Ovary (tissue), 7 donors: ENCODE measurements at regions not wholly inside any gene's neighbourhood (a gene's known extent, or its start where the extent isn't known, plus 50 kb on each side); places are given as distances from the start of the nearest gene placed in this dataset.

Experiments
- DNase-seq, 5 donors: peaks; one replicate each; pipeline ENCODE4 v3.0.0-alpha.2; 2019 to 2020
- H3K27ac ChIP-seq, 2 donors: fragments of 200-600 bp; one replicate each; pipeline versions ENCODE4 v1.5.1 to v1.8.0; 2019 to 2022
- H3K27me3 ChIP-seq: fragments of 200-600 bp; one replicate; pipeline ENCODE4 v1.8.0; 2022
- H3K36me3 ChIP-seq: fragments of 200-600 bp; sonication (generic); one replicate; pipeline ENCODE4 v1.5.1; 2019
- H3K4me1 ChIP-seq: one replicate; pipeline ENCODE4 v1.8.1; 2013; ENCODE audit warnings: mild to moderate bottlenecking, moderate library complexity; ENCODE audit not compliant: insufficient read depth
- H3K4me3 ChIP-seq: fragments of 200-600 bp; sonication (generic); one replicate; pipeline ENCODE4 v1.5.1; 2017
- H3K9me3 ChIP-seq, 2 donors: fragments of 200-600 bp in 1 of 2; sonication (generic) in 1 of 2; one replicate each; pipeline versions ENCODE4 v1.5.1 to v1.8.1; 2013 to 2019; ENCODE audit warnings: mild to moderate bottlenecking in 1 of 2, moderate library complexity in 1 of 2
- CTCF ChIP-seq, 3 donors: fragments of 450-650 bp in 2 of 3; fragments of 200-600 bp in 1 of 3; IDR thresholded peaks; one replicate each; pipeline versions ENCODE4 v1.5.1 to v1.8.0; 2016 to 2022; ENCODE audit warnings: antibody characterized with exemption in 3 of 3, mild to moderate bottlenecking in 1 of 3
- EP300 ChIP-seq: sonication (generic); formaldehyde crosslinking; IDR thresholded peaks from one replicate; pipeline ENCODE4 v1.6.1; 2017; ENCODE audit warnings: antibody characterized with exemption
- POLR2A ChIP-seq: fragments of 450-650 bp; IDR thresholded peaks from one replicate; pipeline ENCODE4 v1.6.1; 2017; ENCODE audit warnings: antibody characterized with exemption, mild to moderate bottlenecking, moderate library complexity
- WGBS, 3 donors: extraction: QIAGEN DNeasy Blood & Tissue Kit in 1 of 3; methylation state at CpG; one replicate each; pipeline versions ENCODE4 v1.1.5 to v1.1.7; 2013 to 2017; 5-methylcytosine and 5-hydroxymethylcytosine counted together
- intact Hi-C, 4 donors: fragments of 100-400 bp; cut with DNase I; formaldehyde crosslinking; loops; one replicate each; pipeline versions ENCODE4 v1.11.0 to v1.15.1; 2022 to 2023
- donor health status: DM: no; HTN: no; CAD: no; lungs with moderate emphysema.
- donor health status: DM: no; HTN: no; CAD: no.
- donor health status: Bipolar disorder and iron deficiency.
- donor health status: DM: no; HTN: no; CAD: no.
- donor health status: DM: yes; HTN: yes; CAD: no.

GRCh38 chr4:166290426-166290825, 417.4 kb downstream of the TLL1 start:
- TF ChIP-seq CTCF (IDR thresholded peaks at IDR 0.05) (no peak), EP300 (no peak), POLR2A (no peak)
- H3K4me1 ChIP-seq: no peaks in the 10 kb centered on the region
- no peaks in the 10 kb centered on the region for H3K27me3 ChIP-seq
- no peaks in the 10 kb centered on the region for H3K36me3 ChIP-seq
- no peak for DNase-seq
- H3K27ac ChIP-seq: no peak overlapping the region
- WGBS, 3 donors: 61 to 86% (median 72%) methylated on average over 4 of the region's 4 CpGs
- no peaks in the 10 kb centered on the region for H3K9me3 ChIP-seq
- no peak overlapping the region for H3K4me3 ChIP-seq
- intact Hi-C loops: no loop called here

- H3K27ac ChIP-seq: no peak overlapping the region
- H3K9me3 ChIP-seq: no peaks in the 10 kb centered on the region
- no peaks in the 10 kb centered on the region for H3K4me1 ChIP-seq
- no peak for DNase-seq
- no peak for TF ChIP-seq POLR2A
- no peak for TF ChIP-seq CTCF (IDR thresholded peaks at IDR 0.05)
- no peak for TF ChIP-seq EP300
- no peak overlapping the region for H3K4me3 ChIP-seq
- intact Hi-C loops: no loop called here
- no peaks in the 10 kb centered on the region for H3K27me3 ChIP-seq
- H3K36me3 ChIP-seq: no peaks in the 10 kb centered on the region
- 15 to 32% (median 17%) methylated on average over 2 of the region's 2 CpGs for WGBS, 3 donors
These were observed 420.5 kb downstream of the TLL1 start for GRCh38 chr4:166293556-166293955.

DNA sequence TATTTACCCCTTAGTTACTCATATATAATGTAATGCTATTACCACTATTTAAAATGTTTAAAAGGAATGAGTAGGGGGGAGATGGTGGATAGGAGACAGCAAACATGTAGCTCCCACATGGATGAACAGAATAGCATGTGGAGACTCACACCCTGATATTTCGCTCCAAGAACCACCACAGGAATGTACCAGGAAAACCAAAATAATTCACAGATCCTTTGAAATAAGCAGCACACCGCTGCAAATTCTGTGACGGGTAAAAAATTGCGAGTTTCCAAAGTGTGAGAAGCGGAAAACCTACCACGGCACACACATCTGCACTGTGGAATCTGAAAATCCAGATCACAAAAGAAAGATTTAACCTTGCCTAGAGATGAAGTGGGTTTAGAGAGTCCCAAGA, 428.2 kb downstream of the TLL1 start:
- intact Hi-C loops: no loop called here
- no peak overlapping the region for H3K4me3 ChIP-seq
- no peaks in the 10 kb centered on the region for H3K27me3 ChIP-seq
- no peak overlapping the region for H3K27ac ChIP-seq
- no peaks in the 10 kb centered on the region for H3K4me1 ChIP-seq
- 85 to 97% (median 91%) methylated on average over 6 of the region's 6 CpGs for WGBS, 3 donors
- no peaks in the 10 kb centered on the region for H3K36me3 ChIP-seq
- no peak for DNase-seq
- no peak for TF ChIP-seq POLR2A
- TF ChIP-seq CTCF (IDR thresholded peaks at IDR 0.05): no peak
- TF ChIP-seq EP300: no peak
- H3K9me3 ChIP-seq: no peaks in the 10 kb centered on the region

DNA sequence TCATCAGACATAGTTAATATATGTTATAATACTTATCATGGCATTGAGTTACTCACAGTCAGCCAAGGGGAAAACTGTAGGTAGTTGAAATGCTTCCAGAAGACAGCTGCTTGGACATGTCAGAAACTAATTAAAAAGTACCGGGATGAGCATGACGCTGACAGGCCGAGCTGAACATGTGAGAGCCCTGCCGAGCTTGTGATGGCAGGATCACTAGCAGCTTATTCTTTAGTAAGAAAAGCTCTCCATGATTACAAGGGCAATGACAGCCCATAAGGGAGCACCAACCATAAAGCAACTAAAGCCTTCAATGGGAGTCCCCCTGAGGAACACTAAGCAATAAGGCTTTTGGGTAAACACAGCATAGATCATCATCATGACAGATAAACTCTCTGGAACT, 435.6 kb downstream of the TLL1 start:
- 82 to 87% (median 82%) methylated on average over 4 of the region's 4 CpGs for WGBS, 3 donors
- intact Hi-C loops: no loop called here
- no peaks in the 10 kb centered on the region for H3K9me3 ChIP-seq
- H3K36me3 ChIP-seq: no peaks in the 10 kb centered on the region
- no peak overlapping the region for H3K27ac ChIP-seq
- TF ChIP-seq EP300 (no peak), CTCF (IDR thresholded peaks at IDR 0.05) (no peak), POLR2A (no peak)
- no peaks in the 10 kb centered on the region for H3K4me1 ChIP-seq
- H3K27me3 ChIP-seq: no peaks in the 10 kb centered on the region
- H3K4me3 ChIP-seq: no peak overlapping the region
- DNase-seq: no peak

GRCh38 chr4:166309286-166309685, 436.2 kb downstream of the TLL1 start:
- no peaks in the 10 kb centered on the region for H3K9me3 ChIP-seq
- H3K36me3 ChIP-seq: no peaks in the 10 kb centered on the region
- no peak overlapping the region for H3K27ac ChIP-seq
- WGBS, 3 donors: 73 to 89% (median 84%) methylated on average over 3 of the region's 3 CpGs
- no peaks in the 10 kb centered on the region for H3K4me1 ChIP-seq
- TF ChIP-seq EP300: no peak
- no peak for TF ChIP-seq CTCF (IDR thresholded peaks at IDR 0.05)
- TF ChIP-seq POLR2A: no peak
- H3K27me3 ChIP-seq: no peaks in the 10 kb centered on the region
- no peak overlapping the region for H3K4me3 ChIP-seq
- intact Hi-C loops: no loop called here
- no peak for DNase-seq
